ENCODE measurements at regions not wholly inside any gene's neighbourhood (a gene's known extent, or its start where the extent isn't known, plus 50 kb on each side); places are given as distances from the start of the nearest gene placed in this dataset.
"Not testable (repeated sequence)": the region's sequence is repeated elsewhere in the genome, so short reads cannot be mapped to it uniquely, and the experiment has no call there.

DNA sequence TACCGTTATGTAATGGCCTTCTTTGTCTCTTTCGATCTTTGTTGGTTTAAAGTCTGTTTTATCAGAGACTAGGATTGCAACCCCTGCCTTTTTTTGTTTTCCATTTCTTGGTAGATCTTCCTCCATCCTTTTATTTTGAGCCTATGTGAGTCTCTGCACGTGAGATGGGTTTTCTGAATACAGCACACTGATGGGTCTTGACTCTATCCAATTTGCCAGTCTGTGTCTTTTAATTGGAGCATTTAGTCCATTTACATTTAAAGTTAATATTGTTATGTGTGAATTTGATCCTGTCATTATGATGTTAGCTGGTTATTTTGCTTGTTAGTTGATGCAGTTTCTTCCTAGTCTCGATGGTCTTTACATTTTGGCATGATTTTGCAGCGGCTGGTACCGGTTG is 69.9 kb downstream of the ADCYAP1 start:
- not testable (repeated sequence) for TF ChIP-seq CTCF (IDR thresholded peaks at IDR 0.05; ENCODE audit: low read length); EZH2 (optimal IDR thresholded peaks at IDR 0.05; ENCODE audit: low read depth, low read length)
